GM19463 (cell line): ENCODE measurements at regions not wholly inside any gene's neighbourhood (a gene's known extent, or its start where the extent isn't known, plus 50 kb on each side); places are given as distances from the start of the nearest gene placed in this dataset.
"Not testable (repeated sequence)": the region's sequence is repeated elsewhere in the genome, so short reads cannot be mapped to it uniquely, and the experiment has no call there.

Experiments
- ATAC-seq: cut with Tn5 transposase; IDR thresholded peaks from one replicate; pipeline ENCODE4 v1.9.1; 2021; ENCODE audit warnings: mild to moderate bottlenecking, moderate library complexity; ENCODE audit not compliant: unreplicated experiment

- ATAC-seq, result no peak
These were observed 301.9 kb upstream of the SGK1 start for GRCh38 chr6:134619789-134620188.

- peak; percentile 70 for ATAC-seq
These were observed 301.2 kb upstream of the SGK1 start for GRCh38 chr6:134619077-134619476.

GRCh38 chr6:134614606-134615485, 296.9 kb upstream of the SGK1 start:
- ATAC-seq, result no peak

GRCh38 chr6:134612128-134612527, 294.2 kb upstream of the SGK1 start:
- not testable (repeated sequence) for ATAC-seq

GRCh38 chr6:134610411-134610810, 292.5 kb upstream of the SGK1 start:
- no peak for ATAC-seq

- no peak for ATAC-seq
These were observed 291.9 kb upstream of the SGK1 start for GRCh38 chr6:134609716-134610261.

- no peak for ATAC-seq
These were observed 289.5 kb upstream of the SGK1 start for GRCh38 chr6:134607411-134607810.

GRCh38 chr6:134605034-134605433, 287.1 kb upstream of the SGK1 start:
- ATAC-seq, result no peak

- ATAC-seq, result no peak
These were observed 286.2 kb upstream of the SGK1 start for GRCh38 chr6:134604014-134604676.

GRCh38 chr6:134603561-134603960, 285.6 kb upstream of the SGK1 start:
- no peak for ATAC-seq

GRCh38 chr6:134602123-134602522, 284.2 kb upstream of the SGK1 start:
- ATAC-seq, result no peak

GRCh38 chr6:134600671-134601070, 282.8 kb upstream of the SGK1 start:
- no peak for ATAC-seq

- ATAC-seq, result no peak
These were observed 281.2 kb upstream of the SGK1 start for GRCh38 chr6:134599079-134599478.

GRCh38 chr6:134596191-134596590, 278.3 kb upstream of the SGK1 start:
- ATAC-seq, result no peak

- ATAC-seq, result no peak
These were observed 277.0 kb upstream of the SGK1 start for GRCh38 chr6:134594881-134595280.

GRCh38 chr6:134593887-134594286, 276.0 kb upstream of the SGK1 start:
- no peak for ATAC-seq

- no peak for ATAC-seq
These were observed 275.5 kb upstream of the SGK1 start for GRCh38 chr6:134593442-134593841.

- no peak for ATAC-seq
These were observed 275.1 kb upstream of the SGK1 start for GRCh38 chr6:134593024-134593423.

- ATAC-seq, result no peak
These were observed 272.5 kb upstream of the SGK1 start for GRCh38 chr6:134590449-134590848.

GRCh38 chr6:134590004-134590403, 272.1 kb upstream of the SGK1 start:
- ATAC-seq, result no peak

- no peak for ATAC-seq
These were observed 271.6 kb upstream of the SGK1 start for GRCh38 chr6:134589512-134589911.

GRCh38 chr6:134588267-134588666, 270.4 kb upstream of the SGK1 start:
- ATAC-seq, result no peak
